Kidney (tissue), 13 donors: ENCODE measurements at regions not wholly inside any gene's neighbourhood (a gene's known extent, or its start where the extent isn't known, plus 50 kb on each side); places are given as distances from the start of the nearest gene placed in this dataset.
A peak's percentile ranks its signal among the peaks of the same experiment; 100 is the strongest.

Experiments
- DNase-seq, 5 donors: peaks; one replicate each; pipeline ENCODE4 v3.0.0-alpha.2; 2013 to 2020
- FAIRE-seq: peaks from 2 replicates; lab custom pipeline; 2012; peaks lifted over from hg19 to GRCh38; lab: Jason Lieb, UNC
- H3K27ac ChIP-seq, 2 donors: one replicate each; pipeline ENCODE4 v1.7.0; 2013; ENCODE audit warnings: low read depth in 2 of 2, low read length in 2 of 2, inconsistent platforms in 1 of 2
- H3K27me3 ChIP-seq: one replicate; pipeline ENCODE4 v1.7.1; 2013; ENCODE audit warnings: low read length, inconsistent platforms; ENCODE audit not compliant: control insufficient read depth, insufficient read depth
- H3K36me3 ChIP-seq, 3 donors: one replicate each; pipeline versions ENCODE4 v1.7.0 to v1.7.1; 2013; ENCODE audit warnings: low read length in 3 of 3, control low read depth in 1 of 3, inconsistent platforms in 1 of 3; ENCODE audit not compliant: insufficient read depth in 3 of 3, control insufficient read depth in 2 of 3
- H3K4me1 ChIP-seq, 3 donors: one replicate each; pipeline versions ENCODE4 v1.7.0 to v1.7.1; 2013; ENCODE audit warnings: low read length in 3 of 3, inconsistent platforms in 1 of 3, low read depth in 1 of 3; ENCODE audit not compliant: control insufficient read depth in 2 of 3, insufficient read depth in 2 of 3
- H3K4me3 ChIP-seq, 3 donors: one replicate each; pipeline versions ENCODE4 v1.7.0 to v1.8.1; 2013; ENCODE audit warnings: low read length in 3 of 3, control low read depth in 1 of 3, inconsistent platforms in 1 of 3
- H3K9ac ChIP-seq, 3 donors: one replicate each; pipeline versions ENCODE4 v1.7.0 to v1.7.1; 2013; ENCODE audit warnings: low read length in 3 of 3, control low read depth in 1 of 3, inconsistent platforms in 1 of 3
- H3K9me3 ChIP-seq, 3 donors: one replicate each; pipeline versions ENCODE4 v1.7.0 to v1.7.1; 2013; ENCODE audit warnings: low read length in 3 of 3, control low read depth in 1 of 3, inconsistent platforms in 1 of 3; ENCODE audit not compliant: control insufficient read depth in 2 of 3, insufficient read depth in 1 of 3
- CTCF ChIP-seq: IDR thresholded peaks from 3 replicates; pipeline ENCODE4 v1.5.1; 2012; ENCODE audit warnings: mild to moderate bottlenecking, moderate library complexity, borderline replicate concordance; ENCODE audit not compliant: insufficient read depth; ENCODE audit errors: extremely low read depth
- intact Hi-C: fragments of 100-400 bp; cut with DNase I; formaldehyde crosslinking; loops from one replicate; pipeline ENCODE4 v1.11.1; 2022
- donor health status: control.
- donor health status: control.
- donor health status: control.
- donor health status: control.
- donor health status: control.
- donor health status: DM: yes; HTN: yes; CAD: no.
- donor health status: Normal renal cell carcinoma (clear cell type).

DNA sequence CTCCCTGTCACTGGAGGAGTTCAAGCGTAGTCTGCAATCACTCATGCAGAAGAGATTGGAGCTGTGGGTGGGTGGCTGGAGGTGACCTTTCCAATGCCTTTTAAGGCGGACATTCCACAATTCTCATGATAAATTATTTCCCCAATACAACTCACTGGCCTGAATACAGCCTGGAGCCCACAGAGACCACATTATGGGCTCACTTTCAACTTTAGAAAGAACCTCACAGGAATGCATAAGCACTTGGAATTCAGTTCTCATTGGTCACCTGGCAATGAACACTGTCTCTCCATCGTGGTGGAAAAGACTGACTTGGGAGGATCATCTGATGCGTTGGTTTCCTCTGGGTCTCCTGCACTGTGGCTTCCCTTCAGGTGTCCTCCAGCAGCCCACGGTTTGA, 151.8 kb upstream of the KCND3 start:
- no peak for DNase-seq

GRCh38 chr1:112141923-112142322, 152.5 kb upstream of the KCND3 start:
- no peaks in the 10 kb centered on the region for H3K9me3 ChIP-seq
- intact Hi-C loops, result no loop called here

More for the DNA sequence above, 151.8 kb upstream of the KCND3 start:
- Histone ChIP-seq H3K27me3 (no peaks in the 10 kb centered on the region), H3K36me3 (no peaks in the 10 kb centered on the region), H3K4me3 (no peak overlapping the region), H3K4me1 (no peaks in the 10 kb centered on the region), H3K9ac (no peak overlapping the region), H3K9me3 (no peaks in the 10 kb centered on the region), H3K27ac (no peak overlapping the region)
- FAIRE-seq, result no peak
- intact Hi-C loops, result no loop called here
- TF ChIP-seq CTCF, result no peak

GRCh38 chr1:112143871-112144441, 154.5 kb upstream of the KCND3 start:
- no peak for DNase-seq
- TF ChIP-seq CTCF, result no peak
- Histone ChIP-seq H3K4me1 (no peaks in the 10 kb centered on the region), H3K9me3 (no peaks in the 10 kb centered on the region), H3K9ac (no peak overlapping the region), H3K27me3 (no peaks in the 10 kb centered on the region), H3K36me3 (no peaks in the 10 kb centered on the region), H3K27ac (no peak overlapping the region), H3K4me3 (no peak overlapping the region)
- FAIRE-seq, result no peak
- intact Hi-C loops, result no loop called here

More at GRCh38 chr1:112141923-112142322, 152.5 kb upstream of the KCND3 start:
- no peak overlapping the region for H3K27ac ChIP-seq
- no peak overlapping the region for H3K4me3 ChIP-seq
- no peaks in the 10 kb centered on the region for H3K27me3 ChIP-seq
- peak in 1 of 5 donors; percentile 33 for DNase-seq
- no peaks in the 10 kb centered on the region for H3K4me1 ChIP-seq
- no peaks in the 10 kb centered on the region for H3K36me3 ChIP-seq
- no peak overlapping the region for H3K9ac ChIP-seq
- no peak for FAIRE-seq
- no peak for TF ChIP-seq CTCF
